IMR-90 (cell line): ENCODE measurements at regions not wholly inside any gene's neighbourhood (a gene's known extent, or its start where the extent isn't known, plus 50 kb on each side); places are given as distances from the start of the nearest gene placed in this dataset.

Source experiments
- ATAC-seq: fragments of 200-7000 bp; cut with Tn5 transposase; 2 replicates; pipeline ENCODE4 v1.9.1; 2020; ENCODE audit warnings: low read depth, mild to moderate bottlenecking, moderate library complexity
- BruUV-seq: library from RNA; stranded (reverse); fragments of 400-500 nt; replicated peaks from 2 replicates; lab custom pipeline; 2021; lab: Mats Ljungman, UMichigan
- CTCF ChIA-PET: fragments of 300-600 bp; formaldehyde crosslinking; extraction: SDS; loops from one replicate; lab custom pipeline; 2021; ENCODE audit warnings: antibody characterized with exemption; lab: Yijun Ruan, JAX
- POLR2A ChIA-PET: fragments of 300-600 bp; sonication (Branson Sonifier 250); formaldehyde crosslinking; loops from one replicate; lab custom pipeline; 2022; ENCODE audit warnings: antibody characterized with exemption; ENCODE audit not compliant: unreplicated experiment; lab: Charles Lee
- DNase-seq: peaks from one replicate; pipeline ENCODE4 v3.0.0; 2013
- H2AFZ ChIP-seq: replicated peaks from 2 replicates; pipeline ENCODE3; 2013; ENCODE audit warnings: low read length, mild to moderate bottlenecking; ENCODE audit not compliant: poor library complexity
- H2AK5ac ChIP-seq: 2 replicates; pipeline ENCODE4 v1.6.1; 2013; ENCODE audit warnings: low read depth, low read length, inconsistent platforms
- H2AK9ac ChIP-seq: replicated peaks from 2 replicates; pipeline ENCODE3; 2013; ENCODE audit warnings: mild to moderate bottlenecking, low read depth, low read length, moderate library complexity; ENCODE audit not compliant: poor library complexity
- H2BK120ac ChIP-seq: 2 replicates; pipeline ENCODE4 v1.6.1; 2013; ENCODE audit warnings: low read depth, low read length, inconsistent platforms
- H2BK15ac ChIP-seq: 3 replicates; pipeline ENCODE4 v1.6.1; 2013; ENCODE audit warnings: low read depth, low read length, inconsistent platforms
- H2BK20ac ChIP-seq: 2 replicates; pipeline ENCODE4 v1.6.1; 2013; ENCODE audit warnings: low read depth, mild to moderate bottlenecking, inconsistent platforms, low read length, moderate library complexity
- H2BK5ac ChIP-seq: 2 replicates; pipeline ENCODE4 v1.6.1; 2013; ENCODE audit warnings: mild to moderate bottlenecking, low read depth, low read length, inconsistent platforms; ENCODE audit not compliant: poor library complexity, severe bottlenecking
- H3K14ac ChIP-seq: replicated peaks from 2 replicates; pipeline ENCODE4 v1.6.1; 2013; ENCODE audit warnings: low read depth, low read length, inconsistent platforms
- H3K18ac ChIP-seq: 2 replicates; pipeline ENCODE4 v1.6.1; 2013; ENCODE audit warnings: low read depth, low read length, control low read depth
- H3K23ac ChIP-seq: 2 replicates; pipeline ENCODE4 v1.6.1; 2013; ENCODE audit warnings: low read depth, low read length, inconsistent platforms
- H3K27ac ChIP-seq: 2 replicates; pipeline ENCODE4 v1.5.1; 2013; ENCODE audit warnings: mild to moderate bottlenecking, control low read depth, low read length; ENCODE audit not compliant: insufficient read depth
- H3K27me3 ChIP-seq: 2 replicates; pipeline ENCODE4 v1.6.1; 2013; ENCODE audit warnings: low read length; ENCODE audit not compliant: control insufficient read depth, insufficient read depth
- H3K36me3 ChIP-seq: 2 replicates; pipeline ENCODE4 v1.6.1; 2013; ENCODE audit warnings: low read length, mixed read lengths; ENCODE audit not compliant: control insufficient read depth, insufficient read depth
- H3K4ac ChIP-seq: 2 replicates; pipeline ENCODE4 v1.6.1; 2013; ENCODE audit warnings: low read depth, low read length, inconsistent platforms
- H3K4me1 ChIP-seq: 2 replicates; pipeline ENCODE4 v1.6.1; 2013; ENCODE audit warnings: low read length, mixed read lengths; ENCODE audit not compliant: control insufficient read depth, insufficient read depth
- H3K4me2 ChIP-seq: 2 replicates; pipeline ENCODE4 v1.6.1; 2013; ENCODE audit warnings: low read depth, mild to moderate bottlenecking, control low read depth, low read length, moderate library complexity
- H3K4me3 ChIP-seq: 2 replicates; pipeline ENCODE4 v1.5.1; 2013; ENCODE audit warnings: low read depth, mild to moderate bottlenecking, control low read depth, low read length, moderate library complexity; ENCODE audit not compliant: insufficient read depth
- H3K56ac ChIP-seq: 2 replicates; pipeline ENCODE4 v1.6.1; 2013; ENCODE audit warnings: low read length, inconsistent platforms; ENCODE audit not compliant: insufficient read depth; ENCODE audit errors: extremely low read depth
- H3K79me1 ChIP-seq, 2 experiments: 2 replicates each; pipeline ENCODE4 v1.6.1; 2013; ENCODE audit warnings: low read length in 2 of 2, inconsistent platforms in 1 of 2, low read depth in 1 of 2
- H3K9ac ChIP-seq: 2 replicates; pipeline ENCODE4 v1.6.1; 2013; ENCODE audit warnings: low read depth, low read length, control low read depth
- H3K9me1 ChIP-seq: 2 replicates; pipeline ENCODE4 v1.6.1; 2013; ENCODE audit warnings: low read length, inconsistent platforms; ENCODE audit not compliant: insufficient read depth
- H3K9me3 ChIP-seq: 2 replicates; pipeline ENCODE4 v1.6.1; 2013; ENCODE audit warnings: low read length; ENCODE audit not compliant: control insufficient read depth, insufficient read depth
- H4K20me1 ChIP-seq: 2 replicates; pipeline ENCODE4 v1.6.1; 2013; ENCODE audit warnings: low read length, inconsistent platforms; ENCODE audit not compliant: insufficient read depth
- H4K5ac ChIP-seq: 2 replicates; pipeline ENCODE4 v1.6.1; 2013; ENCODE audit warnings: mild to moderate bottlenecking, low read depth, low read length, control low read depth
- H4K8ac ChIP-seq, 2 experiments: 2 replicates each; pipeline ENCODE4 v1.6.1; 2013; ENCODE audit warnings: low read depth in 2 of 2, low read length in 2 of 2, control low read depth in 1 of 2, inconsistent platforms in 1 of 2
- H4K91ac ChIP-seq: 2 replicates; pipeline ENCODE4 v1.6.1; 2013; ENCODE audit warnings: low read depth, low read length, inconsistent platforms; ENCODE audit not compliant: insufficient read depth
- BHLHE40 ChIP-seq: fragments of 150-350 bp; IDR thresholded peaks from 2 replicates; pipeline ENCODE4 v1.6.1; 2016; ENCODE audit warnings: mild to moderate bottlenecking, low read depth, low read length
- CEBPB ChIP-seq: IDR thresholded peaks from 2 replicates; pipeline ENCODE4 v1.6.1; 2012; ENCODE audit warnings: low read depth, low read length, improper control_type of control experiment
- CHD1 ChIP-seq: IDR thresholded peaks from 2 replicates; pipeline ENCODE4 v1.6.1; 2012; ENCODE audit warnings: low read depth, low read length, improper control_type of control experiment
- FOS ChIP-seq: fragments of 150-350 bp; IDR thresholded peaks from 2 replicates; pipeline ENCODE4 v1.6.1; 2016; ENCODE audit warnings: low read depth, low read length
- MAFK ChIP-seq: IDR thresholded peaks from 2 replicates; pipeline ENCODE4 v1.6.1; 2012; ENCODE audit warnings: low read depth, low read length, improper control_type of control experiment
- MAZ ChIP-seq: IDR thresholded peaks from 2 replicates; pipeline ENCODE4 v1.6.1; 2012; ENCODE audit warnings: low read depth, mild to moderate bottlenecking, low read length, improper control_type of control experiment, moderate library complexity, borderline replicate concordance
- NFE2L2 ChIP-seq: fragments of 150-350 bp; IDR thresholded peaks from 2 replicates; pipeline ENCODE4 v1.6.1; 2016; ENCODE audit warnings: low read depth, mild to moderate bottlenecking, low read length
- POLR2A ChIP-seq: IDR thresholded peaks from 2 replicates; pipeline ENCODE4 v1.6.1; 2012; ENCODE audit warnings: mild to moderate bottlenecking, low read depth, low read length
- RAD21 ChIP-seq: IDR thresholded peaks from 2 replicates; pipeline ENCODE4 v1.6.1; 2012; ENCODE audit warnings: low read length, improper control_type of control experiment
- RCOR1 ChIP-seq: IDR thresholded peaks from 2 replicates; pipeline ENCODE4 v1.6.1; 2012; ENCODE audit warnings: mild to moderate bottlenecking, low read length, improper control_type of control experiment; ENCODE audit not compliant: insufficient replicate concordance
- RFX5 ChIP-seq: IDR thresholded peaks from 2 replicates; pipeline ENCODE4 v1.8.0; 2012; ENCODE audit warnings: low read depth, mild to moderate bottlenecking, low read length, moderate library complexity
- SMC3 ChIP-seq: fragments of 150-350 bp; IDR thresholded peaks from 2 replicates; pipeline ENCODE4 v1.6.1; 2016; ENCODE audit warnings: low read depth, mild to moderate bottlenecking, antibody characterized with exemption, low read length, moderate library complexity
- WGBS, 2 experiments: methylation state at CpG; one replicate each; pipeline versions ENCODE4 v1.1.5 to v1.1.7; 2013; ENCODE audit warnings: missing lambda C conversion rate in 2 of 2; ENCODE audit not compliant: insufficient read length in 1 of 2; ENCODE audit errors: extremely low coverage in 2 of 2; 5-methylcytosine and 5-hydroxymethylcytosine counted together
- dilution Hi-C: fragments of 300-500 bp; cut with HindIII; formaldehyde crosslinking; loops from one replicate; pipeline ENCODE4 v1.14.3; 2018; ENCODE audit warnings: low sequenced_read_pairs; ENCODE audit not compliant: unreplicated experiment
- in situ Hi-C: fragments of 300-500 bp; cut with MboI; formaldehyde crosslinking; loops from 3 replicates; pipeline ENCODE4 v1.14.3; 2019; ENCODE audit warnings: low sequenced_read_pairs, inconsistent platforms, mixed read lengths
- intact Hi-C: fragments of 100-400 bp; cut with micrococcal nuclease; formaldehyde crosslinking; loops from 2 replicates; pipeline ENCODE4 v1.10.0; 2022
- TF ChIP-seq, protein P1 (sequence below): fragments of 150-350 bp; IDR thresholded peaks from 2 replicates; pipeline ENCODE4 v1.6.1; 2016; ENCODE audit warnings: low read depth, mild to moderate bottlenecking, low read length, moderate library complexity, borderline replicate concordance
- TF ChIP-seq, protein P2 (sequence below): fragments of 150-350 bp; IDR thresholded peaks from 2 replicates; pipeline ENCODE4 v1.6.1; 2017; ENCODE audit warnings: mild to moderate bottlenecking, antibody characterized with exemption, low read length, low read depth
- TF ChIP-seq, protein P3 (sequence below): conservative IDR thresholded peaks from 2 replicates; pipeline ENCODE4 v1.5.1; 2012; ENCODE audit warnings: mild to moderate bottlenecking, low read depth, low read length, improper control_type of control experiment

DNA sequence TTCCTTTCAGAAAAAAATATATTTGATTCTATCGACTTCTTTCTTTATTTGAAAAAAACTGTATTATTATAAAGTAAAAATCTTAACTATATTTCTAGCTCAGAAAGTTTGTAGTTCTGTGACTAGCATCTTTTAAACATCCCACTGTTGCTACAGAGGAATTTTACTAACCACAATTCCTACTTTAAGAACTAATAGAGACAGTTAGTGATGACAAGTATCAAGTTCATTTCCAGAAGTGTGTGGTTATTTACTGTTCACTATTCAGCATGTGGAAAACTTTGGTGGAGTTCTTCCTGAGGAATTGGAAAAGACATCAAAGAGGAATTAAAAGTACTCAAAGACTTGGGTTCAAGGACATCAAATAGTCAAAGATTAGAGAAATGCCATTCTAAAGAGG, 524.1 kb upstream of the CBLB start:
- CTCF ChIA-PET: no interaction called here
- no peak overlapping the region for H4K5ac ChIP-seq

More for the DNA sequence above, 524.1 kb upstream of the CBLB start:
- DNase-seq: peak; percentile 26
- no peak overlapping the region for H3K9ac ChIP-seq
- H2AFZ ChIP-seq: no peak overlapping the region
- no CpG with 5 or more reads among the region's 1 CpG for WGBS, 2 experiments
- H3K4ac ChIP-seq: no peak overlapping the region
- POLR2A ChIA-PET: no interaction called here
- dilution Hi-C loops (no loop called here), in situ Hi-C loops (no loop called here), intact Hi-C loops (no loop called here)
- H2BK20ac ChIP-seq: no peak overlapping the region
- no peaks in the 10 kb centered on the region for H3K9me1 ChIP-seq
- H3K79me1 ChIP-seq: no peaks in the 10 kb centered on the region
- BruUV-seq: no TSS peak
- H4K20me1 ChIP-seq: no peaks in the 10 kb centered on the region
- H3K14ac ChIP-seq: no peak overlapping the region
- no peak overlapping the region for H4K8ac ChIP-seq
- no peaks in the 10 kb centered on the region for H3K9me3 ChIP-seq
- H2BK120ac ChIP-seq: no peak overlapping the region
- H3K4me1 ChIP-seq: no peaks in the 10 kb centered on the region
- no peak for ATAC-seq
- H2BK15ac ChIP-seq: no peak overlapping the region
- no peak overlapping the region for H3K4me3 ChIP-seq
- no peak overlapping the region for H3K23ac ChIP-seq
- no peak overlapping the region for H2AK5ac ChIP-seq
- no peak overlapping the region for H3K27ac ChIP-seq
- no peak overlapping the region for H2AK9ac ChIP-seq
- H3K18ac ChIP-seq: no peak overlapping the region
- no peak overlapping the region for H4K91ac ChIP-seq
- no peaks in the 10 kb centered on the region for H3K27me3 ChIP-seq
- TF ChIP-seq NFE2L2: no peak
- no peak for TF ChIP-seq POLR2A
- TF ChIP-seq, protein P1, sequence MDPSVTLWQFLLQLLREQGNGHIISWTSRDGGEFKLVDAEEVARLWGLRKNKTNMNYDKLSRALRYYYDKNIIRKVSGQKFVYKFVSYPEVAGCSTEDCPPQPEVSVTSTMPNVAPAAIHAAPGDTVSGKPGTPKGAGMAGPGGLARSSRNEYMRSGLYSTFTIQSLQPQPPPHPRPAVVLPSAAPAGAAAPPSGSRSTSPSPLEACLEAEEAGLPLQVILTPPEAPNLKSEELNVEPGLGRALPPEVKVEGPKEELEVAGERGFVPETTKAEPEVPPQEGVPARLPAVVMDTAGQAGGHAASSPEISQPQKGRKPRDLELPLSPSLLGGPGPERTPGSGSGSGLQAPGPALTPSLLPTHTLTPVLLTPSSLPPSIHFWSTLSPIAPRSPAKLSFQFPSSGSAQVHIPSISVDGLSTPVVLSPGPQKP: no peak
- TF ChIP-seq MAFK: no peak
- no peak for TF ChIP-seq SMC3
- TF ChIP-seq, protein P2, sequence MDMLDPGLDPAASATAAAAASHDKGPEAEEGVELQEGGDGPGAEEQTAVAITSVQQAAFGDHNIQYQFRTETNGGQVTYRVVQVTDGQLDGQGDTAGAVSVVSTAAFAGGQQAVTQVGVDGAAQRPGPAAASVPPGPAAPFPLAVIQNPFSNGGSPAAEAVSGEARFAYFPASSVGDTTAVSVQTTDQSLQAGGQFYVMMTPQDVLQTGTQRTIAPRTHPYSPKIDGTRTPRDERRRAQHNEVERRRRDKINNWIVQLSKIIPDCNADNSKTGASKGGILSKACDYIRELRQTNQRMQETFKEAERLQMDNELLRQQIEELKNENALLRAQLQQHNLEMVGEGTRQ: no peak
- no peak for TF ChIP-seq RAD21
- no peak for TF ChIP-seq CHD1
- no peak for TF ChIP-seq BHLHE40
- no peak for TF ChIP-seq RFX5
- TF ChIP-seq, protein P3, sequence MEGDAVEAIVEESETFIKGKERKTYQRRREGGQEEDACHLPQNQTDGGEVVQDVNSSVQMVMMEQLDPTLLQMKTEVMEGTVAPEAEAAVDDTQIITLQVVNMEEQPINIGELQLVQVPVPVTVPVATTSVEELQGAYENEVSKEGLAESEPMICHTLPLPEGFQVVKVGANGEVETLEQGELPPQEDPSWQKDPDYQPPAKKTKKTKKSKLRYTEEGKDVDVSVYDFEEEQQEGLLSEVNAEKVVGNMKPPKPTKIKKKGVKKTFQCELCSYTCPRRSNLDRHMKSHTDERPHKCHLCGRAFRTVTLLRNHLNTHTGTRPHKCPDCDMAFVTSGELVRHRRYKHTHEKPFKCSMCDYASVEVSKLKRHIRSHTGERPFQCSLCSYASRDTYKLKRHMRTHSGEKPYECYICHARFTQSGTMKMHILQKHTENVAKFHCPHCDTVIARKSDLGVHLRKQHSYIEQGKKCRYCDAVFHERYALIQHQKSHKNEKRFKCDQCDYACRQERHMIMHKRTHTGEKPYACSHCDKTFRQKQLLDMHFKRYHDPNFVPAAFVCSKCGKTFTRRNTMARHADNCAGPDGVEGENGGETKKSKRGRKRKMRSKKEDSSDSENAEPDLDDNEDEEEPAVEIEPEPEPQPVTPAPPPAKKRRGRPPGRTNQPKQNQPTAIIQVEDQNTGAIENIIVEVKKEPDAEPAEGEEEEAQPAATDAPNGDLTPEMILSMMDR: no peak
- no peak for TF ChIP-seq MAZ
- TF ChIP-seq CEBPB: no peak
- no peak for TF ChIP-seq RCOR1
- no peak for TF ChIP-seq FOS
- no peak overlapping the region for H3K56ac ChIP-seq
- H2BK5ac ChIP-seq: no peak overlapping the region
- no peaks in the 10 kb centered on the region for H3K36me3 ChIP-seq
- no peak overlapping the region for H3K4me2 ChIP-seq
